Right lobe of liver (tissue), 4 donors: ENCODE measurements at regions not wholly inside any gene's neighbourhood (a gene's known extent, or its start where the extent isn't known, plus 50 kb on each side); places are given as distances from the start of the nearest gene placed in this dataset.

ENCODE experiments used
- POLR2A ChIP-seq: fragments of 450-650 bp; IDR thresholded peaks from one replicate; pipeline ENCODE4 v1.6.1; 2017; ENCODE audit warnings: antibody characterized with exemption, mild to moderate bottlenecking
- TF ChIP-seq, protein P1 (sequence below), 4 donors: fragments of 200-600 bp in 3 of 4; fragments of 450-650 bp in 1 of 4; IDR thresholded peaks; one replicate each; pipeline versions ENCODE4 v1.5.1 to v1.8.0; 2016 to 2022; ENCODE audit warnings: antibody characterized with exemption in 4 of 4, mild to moderate bottlenecking in 2 of 4
- donor health status: DM: no; HTN: no; CAD: no.
- donor health status: DM: no; HTN: no; CAD: no.
- donor health status: DM: no; HTN: yes; CAD: no.

DNA sequence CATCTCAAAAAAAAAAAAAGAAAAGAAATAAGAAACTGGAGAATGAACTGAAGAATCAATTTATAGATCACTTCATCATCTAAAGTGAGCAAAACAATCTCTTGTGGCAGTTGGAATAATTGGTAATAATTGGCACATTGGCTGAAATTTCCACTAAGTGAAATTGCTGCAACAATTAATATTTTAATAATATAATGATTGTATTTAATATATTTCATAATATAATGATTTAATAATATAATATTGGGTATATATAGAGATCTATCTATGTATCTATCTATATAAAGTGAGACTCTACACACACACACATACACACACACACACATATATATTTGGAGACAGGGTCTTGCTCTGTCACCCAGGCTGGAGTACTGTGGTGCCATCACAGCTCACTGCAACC lies 81.2 kb upstream of the PRICKLE1 start:
- TF ChIP-seq, protein P1, sequence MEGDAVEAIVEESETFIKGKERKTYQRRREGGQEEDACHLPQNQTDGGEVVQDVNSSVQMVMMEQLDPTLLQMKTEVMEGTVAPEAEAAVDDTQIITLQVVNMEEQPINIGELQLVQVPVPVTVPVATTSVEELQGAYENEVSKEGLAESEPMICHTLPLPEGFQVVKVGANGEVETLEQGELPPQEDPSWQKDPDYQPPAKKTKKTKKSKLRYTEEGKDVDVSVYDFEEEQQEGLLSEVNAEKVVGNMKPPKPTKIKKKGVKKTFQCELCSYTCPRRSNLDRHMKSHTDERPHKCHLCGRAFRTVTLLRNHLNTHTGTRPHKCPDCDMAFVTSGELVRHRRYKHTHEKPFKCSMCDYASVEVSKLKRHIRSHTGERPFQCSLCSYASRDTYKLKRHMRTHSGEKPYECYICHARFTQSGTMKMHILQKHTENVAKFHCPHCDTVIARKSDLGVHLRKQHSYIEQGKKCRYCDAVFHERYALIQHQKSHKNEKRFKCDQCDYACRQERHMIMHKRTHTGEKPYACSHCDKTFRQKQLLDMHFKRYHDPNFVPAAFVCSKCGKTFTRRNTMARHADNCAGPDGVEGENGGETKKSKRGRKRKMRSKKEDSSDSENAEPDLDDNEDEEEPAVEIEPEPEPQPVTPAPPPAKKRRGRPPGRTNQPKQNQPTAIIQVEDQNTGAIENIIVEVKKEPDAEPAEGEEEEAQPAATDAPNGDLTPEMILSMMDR (IDR thresholded peaks at IDR 0.05): no peak
- TF ChIP-seq POLR2A: no peak
